Endodermal cell (in vitro differentiated cells): ENCODE measurements at regions not wholly inside any gene's neighbourhood (a gene's known extent, or its start where the extent isn't known, plus 50 kb on each side); places are given as distances from the start of the nearest gene placed in this dataset.

Source experiments
- DNase-seq: peaks from one replicate; pipeline ENCODE4 v3.0.0-alpha.2; 2017
- H3K27ac ChIP-seq: 2 replicates; pipeline ENCODE4 v1.5.1; 2013; ENCODE audit warnings: mild to moderate bottlenecking, low read depth, low read length, moderate library complexity
- H3K27me3 ChIP-seq: 2 replicates; pipeline ENCODE4 v1.6.1; 2013; ENCODE audit warnings: mild to moderate bottlenecking, low read length, moderate library complexity; ENCODE audit not compliant: insufficient read depth, control insufficient read depth, poor library complexity, severe bottlenecking
- H3K36me3 ChIP-seq: 2 replicates; pipeline ENCODE4 v1.7.0; 2013; ENCODE audit warnings: mild to moderate bottlenecking, low read length, moderate library complexity; ENCODE audit not compliant: control insufficient read depth, insufficient read depth
- H3K4me1 ChIP-seq: one replicate; pipeline ENCODE4 v1.7.0; 2013; ENCODE audit warnings: low read length; ENCODE audit not compliant: control insufficient read depth, insufficient read depth
- H3K4me3 ChIP-seq: 2 replicates; pipeline ENCODE4 v1.5.1; 2013; ENCODE audit warnings: mild to moderate bottlenecking, low read length, moderate library complexity
- H3K9ac ChIP-seq: 2 replicates; pipeline ENCODE4 v1.6.1; 2013; ENCODE audit warnings: mild to moderate bottlenecking, low read length, moderate library complexity; ENCODE audit not compliant: poor library complexity, severe bottlenecking; ENCODE audit errors: extremely low read depth
- H3K9me3 ChIP-seq: 2 replicates; pipeline ENCODE4 v1.6.1; 2013; ENCODE audit warnings: mild to moderate bottlenecking, low read length, moderate library complexity; ENCODE audit not compliant: control insufficient read depth
- H3K27ac Mint-ChIP-seq: 2 replicates; pipeline ENCODE4 v1.8.0; 2020; ENCODE audit warnings: mixed read lengths
- H3K27me3 Mint-ChIP-seq: 2 replicates; pipeline ENCODE4 v1.8.0; 2021; ENCODE audit warnings: mild to moderate bottlenecking, mixed read lengths; ENCODE audit not compliant: insufficient read depth
- H3K36me3 Mint-ChIP-seq: 2 replicates; pipeline ENCODE4 v1.8.0; 2020; ENCODE audit warnings: low read depth, mixed read lengths
- H3K4me1 Mint-ChIP-seq: 2 replicates; pipeline ENCODE4 v1.8.0; 2020; ENCODE audit warnings: mixed read lengths
- H3K4me3 Mint-ChIP-seq: 2 replicates; pipeline ENCODE4 v1.8.0; 2020; ENCODE audit warnings: mild to moderate bottlenecking, moderate library complexity, mixed read lengths
- H3K9me3 Mint-ChIP-seq: 2 replicates; pipeline ENCODE4 v1.8.0; 2020; ENCODE audit warnings: mild to moderate bottlenecking, mixed read lengths
- WGBS, 2 experiments: methylation state at CpG; one replicate each; pipeline versions ENCODE4 v1.1.5 to v1.1.7; 2013; ENCODE audit warnings: missing lambda C conversion rate in 2 of 2, mixed read lengths in 1 of 2; ENCODE audit not compliant: insufficient coverage in 1 of 2, insufficient read length in 1 of 2; 5-methylcytosine and 5-hydroxymethylcytosine counted together
- TF ChIP-seq, protein P1 (sequence below): fragments of 200-600 bp; sonication (generic); conservative IDR thresholded peaks from 2 replicates; pipeline ENCODE4 v1.5.0; 2021; ENCODE audit warnings: antibody characterized with exemption, mild to moderate bottlenecking

GRCh38 chr22:20646415-20646814 lies 127.5 kb upstream of the SERPIND1 start:
- peak; percentile 31 for DNase-seq
- Histone ChIP-seq H3K27ac (no peak overlapping the region), H3K4me3 (no peak overlapping the region), H3K4me1 (peaks cover 8% of the 10 kb centered on the region), H3K9me3 (no peaks in the 10 kb centered on the region), H3K9ac (no peak overlapping the region), H3K27me3 (no peaks in the 10 kb centered on the region), H3K36me3 (no peaks in the 10 kb centered on the region)
- Mint-ChIP-seq H3K4me1 (peaks cover 10% of the 10 kb centered on the region), H3K36me3 (no peaks in the 10 kb centered on the region), H3K27me3 (peaks cover 2% of the 10 kb centered on the region), H3K9me3 (no peaks in the 10 kb centered on the region), H3K4me3 (no peak overlapping the region), H3K27ac (no peak overlapping the region)
- WGBS, 2 experiments = 89 to 91% methylated on average over 4 of the region's 4 CpGs
- TF ChIP-seq, protein P1, sequence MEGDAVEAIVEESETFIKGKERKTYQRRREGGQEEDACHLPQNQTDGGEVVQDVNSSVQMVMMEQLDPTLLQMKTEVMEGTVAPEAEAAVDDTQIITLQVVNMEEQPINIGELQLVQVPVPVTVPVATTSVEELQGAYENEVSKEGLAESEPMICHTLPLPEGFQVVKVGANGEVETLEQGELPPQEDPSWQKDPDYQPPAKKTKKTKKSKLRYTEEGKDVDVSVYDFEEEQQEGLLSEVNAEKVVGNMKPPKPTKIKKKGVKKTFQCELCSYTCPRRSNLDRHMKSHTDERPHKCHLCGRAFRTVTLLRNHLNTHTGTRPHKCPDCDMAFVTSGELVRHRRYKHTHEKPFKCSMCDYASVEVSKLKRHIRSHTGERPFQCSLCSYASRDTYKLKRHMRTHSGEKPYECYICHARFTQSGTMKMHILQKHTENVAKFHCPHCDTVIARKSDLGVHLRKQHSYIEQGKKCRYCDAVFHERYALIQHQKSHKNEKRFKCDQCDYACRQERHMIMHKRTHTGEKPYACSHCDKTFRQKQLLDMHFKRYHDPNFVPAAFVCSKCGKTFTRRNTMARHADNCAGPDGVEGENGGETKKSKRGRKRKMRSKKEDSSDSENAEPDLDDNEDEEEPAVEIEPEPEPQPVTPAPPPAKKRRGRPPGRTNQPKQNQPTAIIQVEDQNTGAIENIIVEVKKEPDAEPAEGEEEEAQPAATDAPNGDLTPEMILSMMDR = no peak

- H3K36me3 Mint-ChIP-seq = no peaks in the 10 kb centered on the region
- TF ChIP-seq, protein P1 = no peak
- Histone ChIP-seq H3K36me3 (no peaks in the 10 kb centered on the region), H3K27me3 (no peaks in the 10 kb centered on the region), H3K9ac (no peak overlapping the region), H3K4me1 (peaks cover 8% of the 10 kb centered on the region), H3K4me3 (no peak overlapping the region), H3K9me3 (no peaks in the 10 kb centered on the region), H3K27ac (no peak overlapping the region)
- WGBS, 2 experiments = 88 to 97% methylated on average over 2 to 3 of the region's 3 CpGs
- H3K27ac Mint-ChIP-seq = no peak overlapping the region
- peaks cover 2% of the 10 kb centered on the region for H3K27me3 Mint-ChIP-seq
- no peaks in the 10 kb centered on the region for H3K9me3 Mint-ChIP-seq
- H3K4me3 Mint-ChIP-seq = no peak overlapping the region
- peaks cover 10% of the 10 kb centered on the region for H3K4me1 Mint-ChIP-seq
- no peak for DNase-seq
Observed at GRCh38 chr22:20646906-20647305, 127.0 kb upstream of the SERPIND1 start.

DNA sequence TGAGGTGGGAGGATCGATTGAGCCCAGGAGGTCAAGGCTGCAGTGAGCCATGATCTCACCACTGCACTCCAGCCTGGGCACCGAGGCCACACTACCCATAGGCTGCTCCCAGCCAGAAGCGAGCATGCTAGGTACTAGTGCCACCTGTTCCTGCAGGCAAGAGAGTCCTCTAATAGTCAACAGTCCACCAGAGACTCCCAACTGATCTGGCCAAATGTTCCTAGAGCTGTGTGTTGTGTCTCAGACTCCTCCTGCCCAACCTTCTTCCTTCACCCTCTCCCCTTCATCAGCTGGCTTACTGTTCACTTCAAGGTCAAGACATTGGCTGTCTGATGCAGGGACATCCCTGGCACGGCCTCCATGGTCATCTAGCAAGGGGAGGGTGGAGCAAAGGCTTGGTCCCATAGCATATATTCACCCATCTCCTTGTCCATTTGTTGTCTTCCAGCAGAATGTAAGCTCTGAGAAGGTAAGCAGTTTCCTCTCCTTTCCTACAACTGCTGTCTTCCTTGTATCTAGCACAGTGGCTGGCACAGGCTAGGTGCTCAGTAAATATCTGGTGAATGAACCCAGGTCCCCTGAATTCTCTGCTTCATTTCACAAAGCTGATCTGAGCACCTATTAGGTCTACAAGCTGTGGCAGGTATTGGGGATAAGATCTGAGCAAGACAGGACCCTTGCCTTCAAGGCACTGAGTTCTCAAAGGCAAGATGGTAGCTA lies 126.2 kb upstream of the SERPIND1 start:
- no peak overlapping the region for H3K4me3 ChIP-seq
- H3K27me3 ChIP-seq = no peaks in the 10 kb centered on the region
- H3K4me1 Mint-ChIP-seq = peaks cover 10% of the 10 kb centered on the region
- H3K4me1 ChIP-seq = peaks cover 8% of the 10 kb centered on the region
- no peaks in the 10 kb centered on the region for H3K36me3 Mint-ChIP-seq
- H3K9ac ChIP-seq = no peak overlapping the region
- no peak overlapping the region for H3K4me3 Mint-ChIP-seq
- no peaks in the 10 kb centered on the region for H3K9me3 Mint-ChIP-seq
- 98 to 100% methylated on average over 4 of the region's 4 CpGs for WGBS, 2 experiments
- no peaks in the 10 kb centered on the region for H3K9me3 ChIP-seq
- TF ChIP-seq, protein P1 = no peak
- no peak overlapping the region for H3K27ac Mint-ChIP-seq
- no peak for DNase-seq
- no peaks in the 10 kb centered on the region for H3K36me3 ChIP-seq
- peaks cover 2% of the 10 kb centered on the region for H3K27me3 Mint-ChIP-seq
- H3K27ac ChIP-seq = no peak overlapping the region
